ENCODE measurements at regions not wholly inside any gene's neighbourhood (a gene's known extent, or its start where the extent isn't known, plus 50 kb on each side); places are given as distances from the start of the nearest gene placed in this dataset.

DNA sequence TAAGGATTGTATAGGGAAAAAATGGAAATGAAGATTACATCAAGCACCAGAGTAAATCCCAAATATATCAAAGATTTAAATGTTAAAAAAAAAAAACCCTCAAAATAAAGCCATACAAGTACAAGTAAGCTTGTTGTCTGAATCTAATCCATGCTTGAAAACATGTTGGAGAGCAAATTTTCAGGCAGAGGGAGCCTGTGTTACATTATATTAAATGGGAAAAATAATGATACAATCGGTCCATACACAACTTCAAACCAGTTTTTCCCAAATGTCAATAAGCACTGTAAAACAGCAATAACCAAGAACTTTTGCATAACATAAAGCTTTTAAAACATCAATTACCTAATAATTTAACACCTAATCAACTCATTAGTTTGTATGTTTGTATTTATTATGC lies 949.4 kb upstream of the ADGRL4 start:
- TF ChIP-seq, protein P1, sequence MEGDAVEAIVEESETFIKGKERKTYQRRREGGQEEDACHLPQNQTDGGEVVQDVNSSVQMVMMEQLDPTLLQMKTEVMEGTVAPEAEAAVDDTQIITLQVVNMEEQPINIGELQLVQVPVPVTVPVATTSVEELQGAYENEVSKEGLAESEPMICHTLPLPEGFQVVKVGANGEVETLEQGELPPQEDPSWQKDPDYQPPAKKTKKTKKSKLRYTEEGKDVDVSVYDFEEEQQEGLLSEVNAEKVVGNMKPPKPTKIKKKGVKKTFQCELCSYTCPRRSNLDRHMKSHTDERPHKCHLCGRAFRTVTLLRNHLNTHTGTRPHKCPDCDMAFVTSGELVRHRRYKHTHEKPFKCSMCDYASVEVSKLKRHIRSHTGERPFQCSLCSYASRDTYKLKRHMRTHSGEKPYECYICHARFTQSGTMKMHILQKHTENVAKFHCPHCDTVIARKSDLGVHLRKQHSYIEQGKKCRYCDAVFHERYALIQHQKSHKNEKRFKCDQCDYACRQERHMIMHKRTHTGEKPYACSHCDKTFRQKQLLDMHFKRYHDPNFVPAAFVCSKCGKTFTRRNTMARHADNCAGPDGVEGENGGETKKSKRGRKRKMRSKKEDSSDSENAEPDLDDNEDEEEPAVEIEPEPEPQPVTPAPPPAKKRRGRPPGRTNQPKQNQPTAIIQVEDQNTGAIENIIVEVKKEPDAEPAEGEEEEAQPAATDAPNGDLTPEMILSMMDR (IDR thresholded peaks at IDR 0.05 in 8 of 11, conservative IDR thresholded peaks at IDR 0.05 in 3 of 11) = no peak
- TF ChIP-seq POLR2A (IDR thresholded peaks at IDR 0.05) (no peak), POLR2AphosphoS5 (IDR thresholded peaks at IDR 0.05) (no peak)
